Right lobe of liver (tissue), 4 donors: ENCODE measurements at regions not wholly inside any gene's neighbourhood (a gene's known extent, or its start where the extent isn't known, plus 50 kb on each side); places are given as distances from the start of the nearest gene placed in this dataset.
"Not testable (repeated sequence)": the region's sequence is repeated elsewhere in the genome, so short reads cannot be mapped to it uniquely, and the experiment has no call there.

Experiments
- CTCF ChIP-seq, 4 donors: fragments of 200-600 bp in 3 of 4; fragments of 450-650 bp in 1 of 4; IDR thresholded peaks; one replicate each; pipeline versions ENCODE4 v1.5.1 to v1.8.0; 2016 to 2022; ENCODE audit warnings: antibody characterized with exemption in 4 of 4, mild to moderate bottlenecking in 2 of 4
- POLR2A ChIP-seq: fragments of 450-650 bp; IDR thresholded peaks from one replicate; pipeline ENCODE4 v1.6.1; 2017; ENCODE audit warnings: antibody characterized with exemption, mild to moderate bottlenecking
- donor health status: DM: no; HTN: no; CAD: no.
- donor health status: DM: no; HTN: no; CAD: no.
- donor health status: DM: no; HTN: yes; CAD: no.

GRCh38 chr5:68020461-68020969, 195.0 kb upstream of the PIK3R1 start:
- TF ChIP-seq POLR2A; CTCF (IDR thresholded peaks at IDR 0.05): not testable (repeated sequence)
